Neural progenitor cell (in vitro differentiated cells): ENCODE measurements at regions not wholly inside any gene's neighbourhood (a gene's known extent, or its start where the extent isn't known, plus 50 kb on each side); places are given as distances from the start of the nearest gene placed in this dataset.

Experiments used
- DNase-seq: peaks from one replicate; pipeline ENCODE4 v3.0.0-alpha.2; 2016; ENCODE audit warnings: low spot score
- H2AFZ ChIP-seq: fragments of 200-600 bp; sonication (generic); replicated peaks from 2 replicates; pipeline ENCODE4 v1.6.1; 2016; ENCODE audit warnings: antibody characterized with exemption
- H3F3A ChIP-seq: fragments of 200-600 bp; sonication (generic); 2 replicates; pipeline ENCODE4 v1.6.1; 2016; ENCODE audit warnings: antibody characterized with exemption, low read depth
- H3K27ac ChIP-seq: fragments of 200-600 bp; sonication (generic); 2 replicates; pipeline ENCODE4 v1.5.1; 2016; ENCODE audit warnings: mild to moderate bottlenecking
- H3K27me3 ChIP-seq: fragments of 200-600 bp; sonication (generic); 2 replicates; pipeline ENCODE4 v1.6.1; 2016; ENCODE audit warnings: mild to moderate bottlenecking, moderate library complexity
- H3K36me3 ChIP-seq: fragments of 200-600 bp; sonication (generic); 2 replicates; pipeline ENCODE4 v1.5.1; 2016
- H3K4me1 ChIP-seq: fragments of 200-600 bp; sonication (generic); 2 replicates; pipeline ENCODE4 v1.6.1; 2016; ENCODE audit warnings: mixed run types
- H3K4me2 ChIP-seq: fragments of 200-600 bp; sonication (generic); 2 replicates; pipeline ENCODE4 v1.6.1; 2016
- H3K4me3 ChIP-seq: fragments of 200-600 bp; sonication (generic); 2 replicates; pipeline ENCODE4 v1.5.1; 2016
- H3K79me2 ChIP-seq: fragments of 200-600 bp; sonication (generic); 2 replicates; pipeline ENCODE4 v1.6.1; 2016; ENCODE audit warnings: low read depth
- H3K9ac ChIP-seq: fragments of 200-600 bp; sonication (generic); 2 replicates; pipeline ENCODE4 v1.6.1; 2016
- H3K9me3 ChIP-seq: fragments of 200-600 bp; sonication (generic); 2 replicates; pipeline ENCODE4 v1.5.1; 2016; ENCODE audit warnings: low read depth
- H4K20me1 ChIP-seq: fragments of 200-600 bp; sonication (generic); 2 replicates; pipeline ENCODE4 v1.6.1; 2016; ENCODE audit warnings: low read depth
- H3K27ac Mint-ChIP-seq: 3 replicates; pipeline ENCODE4 v1.8.0; 2021; ENCODE audit warnings: mixed read lengths
- H3K27me3 Mint-ChIP-seq: 2 replicates; pipeline ENCODE4 v1.8.0; 2022; ENCODE audit warnings: low read depth, mild to moderate bottlenecking, inconsistent platforms, moderate library complexity, mixed read lengths; ENCODE audit not compliant: insufficient read depth
- H3K36me3 Mint-ChIP-seq: 3 replicates; pipeline ENCODE4 v1.8.0; 2021; ENCODE audit warnings: mixed read lengths
- H3K4me1 Mint-ChIP-seq: 3 replicates; pipeline ENCODE4 v1.8.0; 2021; ENCODE audit warnings: mixed read lengths
- H3K4me3 Mint-ChIP-seq: 3 replicates; pipeline ENCODE4 v1.8.0; 2021; ENCODE audit warnings: mild to moderate bottlenecking, moderate library complexity, mixed read lengths
- H3K9me3 Mint-ChIP-seq: 3 replicates; pipeline ENCODE4 v1.8.0; 2020; ENCODE audit warnings: mixed read lengths
- CTCF ChIP-seq: fragments of 200-600 bp; sonication (generic); IDR thresholded peaks from 2 replicates; pipeline ENCODE4 v1.5.1; 2017; ENCODE audit warnings: antibody characterized with exemption, mild to moderate bottlenecking
- EZH2 ChIP-seq: fragments of 200-600 bp; sonication (generic); IDR thresholded peaks from 2 replicates; pipeline ENCODE4 v1.6.1; 2017; ENCODE audit warnings: antibody characterized with exemption, mild to moderate bottlenecking, moderate library complexity
- EZH2phosphoT487 ChIP-seq: fragments of 200-600 bp; sonication (generic); IDR thresholded peaks from 2 replicates; pipeline ENCODE4 v1.6.1; 2017; ENCODE audit warnings: antibody characterized with exemption

GRCh38 chr2:80852079-80852807 lies 547.7 kb upstream of the LRRTM1 start:
- no peaks in the 10 kb centered on the region for H3K36me3 ChIP-seq
- Mint-ChIP-seq H3K27ac (no peak overlapping the region), H3K9me3 (no peaks in the 10 kb centered on the region), H3K27me3 (no peaks in the 10 kb centered on the region), H3K4me3 (no peak overlapping the region), H3K4me1 (no peaks in the 10 kb centered on the region), H3K36me3 (no peaks in the 10 kb centered on the region)
- H3F3A ChIP-seq = no peaks in the 10 kb centered on the region
- H3K27me3 ChIP-seq = no peaks in the 10 kb centered on the region
- H2AFZ ChIP-seq = peak overlapping the region; percentile 90
- no peak overlapping the region for H3K4me3 ChIP-seq
- no peaks in the 10 kb centered on the region for H3K9me3 ChIP-seq
- H3K79me2 ChIP-seq = no peaks in the 10 kb centered on the region
- H3K4me2 ChIP-seq = no peak overlapping the region
- DNase-seq = no peak
- TF ChIP-seq EZH2phosphoT487 (no peak), CTCF (peak; percentile 31), EZH2 (no peak)
- H4K20me1 ChIP-seq = no peaks in the 10 kb centered on the region
- no peak overlapping the region for H3K27ac ChIP-seq
- no peak overlapping the region for H3K9ac ChIP-seq
- H3K4me1 ChIP-seq = no peaks in the 10 kb centered on the region

GRCh38 chr2:80830891-80831290 lies 526.3 kb upstream of the LRRTM1 start:
- Mint-ChIP-seq H3K9me3 (no peaks in the 10 kb centered on the region), H3K27me3 (no peaks in the 10 kb centered on the region), H3K36me3 (no peaks in the 10 kb centered on the region), H3K4me3 (no peak overlapping the region), H3K27ac (no peak overlapping the region), H3K4me1 (no peaks in the 10 kb centered on the region)
- H3K79me2 ChIP-seq = no peaks in the 10 kb centered on the region
- no peak overlapping the region for H3K4me3 ChIP-seq
- H3K27me3 ChIP-seq = no peaks in the 10 kb centered on the region
- no peaks in the 10 kb centered on the region for H3K4me1 ChIP-seq
- H4K20me1 ChIP-seq = no peaks in the 10 kb centered on the region
- H3K27ac ChIP-seq = no peak overlapping the region
- H3K9me3 ChIP-seq = no peaks in the 10 kb centered on the region
- no peak overlapping the region for H3K4me2 ChIP-seq
- no peak for DNase-seq
- H3F3A ChIP-seq = no peaks in the 10 kb centered on the region
- no peak overlapping the region for H3K9ac ChIP-seq
- H3K36me3 ChIP-seq = no peaks in the 10 kb centered on the region
- TF ChIP-seq EZH2 = no peak
- TF ChIP-seq EZH2phosphoT487 = no peak
- no peak for TF ChIP-seq CTCF
- no peak overlapping the region for H2AFZ ChIP-seq

- no peaks in the 10 kb centered on the region for H3K27me3 ChIP-seq
- no peak for DNase-seq
Measured at GRCh38 chr2:80822999-80823398, 518.4 kb upstream of the LRRTM1 start.

More at GRCh38 chr2:80822999-80823398, 518.4 kb upstream of the LRRTM1 start:
- Mint-ChIP-seq H3K9me3 (peaks cover 6% of the 10 kb centered on the region), H3K36me3 (no peaks in the 10 kb centered on the region), H3K4me3 (no peak overlapping the region), H3K27ac (no peak overlapping the region), H3K27me3 (peaks cover 3% of the 10 kb centered on the region), H3K4me1 (no peaks in the 10 kb centered on the region)
- H2AFZ ChIP-seq = no peak overlapping the region
- H3F3A ChIP-seq = no peaks in the 10 kb centered on the region
- no peak overlapping the region for H3K27ac ChIP-seq
- no peaks in the 10 kb centered on the region for H3K9me3 ChIP-seq
- H3K4me2 ChIP-seq = no peak overlapping the region
- H3K4me3 ChIP-seq = no peak overlapping the region
- no peaks in the 10 kb centered on the region for H4K20me1 ChIP-seq
- H3K9ac ChIP-seq = no peak overlapping the region
- H3K36me3 ChIP-seq = no peaks in the 10 kb centered on the region
- H3K79me2 ChIP-seq = no peaks in the 10 kb centered on the region
- no peaks in the 10 kb centered on the region for H3K4me1 ChIP-seq
- TF ChIP-seq CTCF (no peak), EZH2phosphoT487 (no peak), EZH2 (no peak)
